ENCODE measurements at regions not wholly inside any gene's neighbourhood (a gene's known extent, or its start where the extent isn't known, plus 50 kb on each side); places are given as distances from the start of the nearest gene placed in this dataset.

GRCh38 chr10:36817898-36818297 is 307.5 kb upstream of the ANKRD30A start (continued):
- TF ChIP-seq CUX1 (IDR thresholded peaks at IDR 0.05; ENCODE audit: insufficient replicate concordance, low read depth, low read length): no peak
- TF ChIP-seq MYC (IDR thresholded peaks at IDR 0.05; ENCODE audit: insufficient read depth, insufficient read length, insufficient replicate concordance, low read length, severe bottlenecking): no peak
- no peak for TF ChIP-seq IKZF1 (conservative IDR thresholded peaks at IDR 0.05)
- no peak for TF ChIP-seq FOXM1 (IDR thresholded peaks at IDR 0.05; ENCODE audit: low read depth, low read length)
- no peak for TF ChIP-seq MEF2B (IDR thresholded peaks at IDR 0.05; ENCODE audit: partially characterized antibody, poor library complexity, severe bottlenecking)
- TF ChIP-seq TBL1XR1 (IDR thresholded peaks at IDR 0.05; ENCODE audit: low read depth, low read length): no peak
- no peak for TF ChIP-seq RB1 (IDR thresholded peaks at IDR 0.05; ENCODE audit: borderline replicate concordance)
- no peak for TF ChIP-seq ASH2L (IDR thresholded peaks at IDR 0.05; ENCODE audit: borderline replicate concordance, low read depth)
- no peak for TF ChIP-seq ZNF217 (IDR thresholded peaks at IDR 0.05)
- TF ChIP-seq HDAC2 (IDR thresholded peaks at IDR 0.05): no peak
- no peak for TF ChIP-seq HSF1 (IDR thresholded peaks at IDR 0.05; ENCODE audit: low read depth, low read length)
